Hematopoietic multipotent progenitor cell treated with erythropoietin and hydrocortisone succinate and interleukin-3 and kit ligand, for 15 days (in vitro differentiated cells): ENCODE measurements at regions not wholly inside any gene's neighbourhood (a gene's known extent, or its start where the extent isn't known, plus 50 kb on each side); places are given as distances from the start of the nearest gene placed in this dataset.
"Not testable (repeated sequence)": the region's sequence is repeated elsewhere in the genome, so short reads cannot be mapped to it uniquely, and the experiment has no call there.

Source experiments
- DNase-seq: peaks from one replicate; pipeline ENCODE4 v3.0.0-alpha.2; 2015; ENCODE audit warnings: low spot score

DNA sequence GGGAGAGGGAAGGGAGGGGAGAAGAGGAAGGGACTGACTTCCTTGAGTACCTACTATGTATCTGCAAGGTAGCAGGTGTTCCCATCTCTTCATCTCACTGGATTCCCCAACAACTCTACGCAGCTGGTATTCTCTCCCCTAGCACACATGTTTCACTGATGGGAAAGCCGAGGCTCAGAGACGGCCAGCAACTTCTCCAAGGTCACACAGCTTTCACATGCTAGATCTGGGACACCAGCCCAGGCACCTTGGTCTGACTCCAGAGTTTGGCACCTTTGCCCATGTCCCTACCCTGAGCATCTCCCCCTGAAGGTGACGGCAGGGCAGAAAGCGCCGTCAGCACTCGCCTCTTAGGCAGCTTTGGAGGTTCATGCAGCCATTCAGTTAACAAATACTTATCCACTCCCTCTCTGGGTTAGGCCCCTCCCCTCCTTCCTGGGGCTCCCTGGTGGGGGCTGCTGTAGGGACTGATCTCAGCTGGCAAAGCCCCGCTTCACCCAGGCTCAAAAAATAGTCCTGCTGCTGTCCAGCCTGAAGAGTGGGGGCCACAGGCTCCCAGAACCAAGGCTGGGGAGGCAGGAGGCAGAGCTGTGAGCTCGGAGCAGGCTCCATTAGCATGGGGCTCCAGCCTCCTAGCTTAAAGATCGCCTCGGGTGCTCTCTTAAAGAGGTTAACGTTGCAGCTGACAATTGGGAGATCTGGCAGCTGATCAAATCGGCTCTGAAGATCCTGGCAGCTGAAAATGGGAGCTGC lies 79.4 kb downstream of the IGLL1 start:
- no peak for DNase-seq

- no peak for DNase-seq
These were observed 80.1 kb downstream of the IGLL1 start for GRCh38 chr22:23499845-23500500.

DNA sequence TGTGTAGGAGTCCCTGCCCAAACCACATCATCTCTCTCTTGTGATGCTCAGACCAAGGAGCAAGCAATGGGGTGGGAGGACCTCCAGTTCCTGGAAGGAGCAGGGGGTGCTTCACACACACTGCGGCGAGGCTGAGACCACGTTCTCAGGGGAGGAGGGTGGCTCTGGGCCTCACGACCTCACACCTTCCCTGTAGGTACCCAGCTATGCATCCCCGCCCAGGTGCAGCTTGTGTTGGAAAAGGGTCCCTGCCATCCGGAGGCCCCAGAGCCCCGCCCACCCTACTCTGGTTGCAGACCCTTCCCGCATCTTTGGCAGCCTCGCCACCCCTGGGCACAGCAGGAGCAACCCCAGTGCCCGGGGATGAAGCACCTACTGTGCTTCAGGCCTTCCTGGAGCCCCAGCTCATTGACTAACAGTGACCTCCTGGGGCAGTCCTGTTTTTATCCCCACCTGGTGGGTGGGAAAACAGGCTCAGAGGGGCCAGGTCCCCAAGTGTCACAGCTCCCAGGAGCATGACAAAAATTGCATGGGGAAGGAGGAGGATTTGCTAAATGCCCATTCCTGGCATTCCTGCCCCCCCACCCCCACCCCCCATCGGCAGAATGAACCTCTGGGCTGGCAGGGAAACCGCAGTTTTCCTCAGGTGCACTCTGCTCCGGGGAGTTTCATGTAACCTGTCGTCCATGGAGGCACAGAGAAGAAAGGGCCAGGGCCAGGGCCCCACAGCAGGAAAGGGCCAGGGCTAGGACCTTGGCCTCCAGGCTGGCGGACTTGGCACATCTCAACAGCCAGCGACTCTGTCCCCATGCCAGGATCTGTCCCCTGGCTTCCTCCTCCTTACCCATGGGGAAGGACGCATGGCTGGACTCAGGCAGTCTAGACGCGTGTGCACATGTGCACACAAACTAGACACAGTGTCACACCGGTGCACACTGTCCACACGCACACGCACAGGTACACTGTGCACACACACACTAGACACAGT lies 81.0 kb downstream of the IGLL1 start:
- no peak for DNase-seq

DNA sequence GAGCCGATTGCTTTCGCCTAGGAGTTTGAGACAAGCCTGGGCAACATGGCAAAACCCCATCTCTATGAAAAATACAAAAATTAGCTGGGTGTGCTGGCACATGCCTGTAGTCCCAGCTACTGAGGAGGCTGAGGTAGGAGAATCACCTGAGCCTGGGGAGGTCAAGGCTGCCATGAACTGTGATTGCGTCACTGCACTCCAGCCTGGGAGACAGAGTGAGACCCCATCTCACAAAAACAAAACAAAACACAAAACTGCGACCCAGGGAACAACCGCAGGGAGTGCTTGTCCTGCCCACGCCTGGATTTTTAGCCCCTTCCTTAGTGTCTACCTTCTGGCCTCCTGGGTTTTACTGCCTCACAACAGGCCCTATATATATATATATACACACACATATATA lies 82.2 kb downstream of the IGLL1 start:
- not testable (repeated sequence) for DNase-seq

- no peak for DNase-seq
These were observed 82.8 kb downstream of the IGLL1 start for GRCh38 chr22:23497016-23497885.

GRCh38 chr22:23496445-23496833 lies 83.7 kb downstream of the IGLL1 start:
- DNase-seq: no peak

DNA sequence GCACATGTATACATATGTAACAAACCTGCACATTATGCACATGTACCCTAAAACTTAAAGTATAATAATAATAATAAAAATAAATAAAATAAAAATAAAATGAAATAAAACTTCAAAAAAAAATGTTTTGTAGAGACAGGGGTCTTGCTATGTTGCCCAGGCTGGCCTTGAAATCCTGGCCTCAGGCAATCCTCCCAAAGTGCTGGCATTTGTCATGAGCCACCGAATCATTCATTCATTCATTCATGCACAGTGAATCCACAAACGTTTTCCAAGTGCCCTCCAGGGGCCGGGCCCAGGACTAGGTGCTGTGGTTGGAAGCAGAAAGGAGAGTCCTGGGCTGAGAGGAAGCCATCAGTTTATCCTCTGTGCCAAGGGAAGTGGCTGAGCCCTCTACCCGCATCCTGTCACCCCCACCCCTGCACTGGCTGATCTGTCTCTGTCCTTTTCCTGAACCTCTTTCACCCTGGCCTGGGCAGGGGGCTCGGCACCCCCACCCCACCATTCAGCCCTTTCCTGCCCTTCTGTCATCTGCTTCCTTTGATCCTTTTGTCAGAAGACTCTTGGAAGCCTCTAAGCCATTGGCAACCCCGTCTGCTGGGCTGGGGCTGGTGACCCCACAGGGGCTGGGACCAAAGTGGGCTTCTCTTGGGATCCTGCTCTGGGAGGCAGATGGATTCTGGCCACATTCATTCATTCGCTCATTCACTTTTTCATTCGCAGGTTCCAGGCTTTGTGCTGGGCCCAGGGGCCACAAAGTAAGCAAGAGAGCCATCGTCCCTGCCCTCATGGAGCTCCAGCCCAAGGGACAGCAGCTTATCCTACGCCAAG lies 84.3 kb downstream of the IGLL1 start:
- no peak for DNase-seq

GRCh38 chr22:23494930-23495266 lies 85.2 kb downstream of the IGLL1 start:
- no peak for DNase-seq

DNA sequence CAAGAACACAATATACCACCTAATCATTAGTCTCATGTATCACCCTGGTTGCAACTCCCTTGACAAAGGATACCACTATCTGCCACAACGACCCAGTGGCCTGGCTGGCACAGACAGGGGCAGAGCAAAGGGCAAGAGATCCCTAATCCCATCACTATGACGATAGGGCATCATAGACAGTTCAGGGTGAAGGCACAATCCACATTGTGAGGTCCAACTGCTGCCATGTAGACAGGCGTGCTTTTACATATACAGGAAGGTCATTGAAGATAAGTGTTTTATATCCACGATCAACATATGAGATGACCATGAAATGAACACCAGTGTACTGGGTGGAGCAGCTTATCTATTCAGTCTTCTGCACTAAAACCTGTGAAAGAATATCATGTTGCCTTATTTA lies 94.6 kb downstream of the IGLL1 start:
- DNase-seq: no peak

- DNase-seq: no peak
These were observed 95.4 kb downstream of the IGLL1 start for GRCh38 chr22:23484651-23485050.

GRCh38 chr22:23481369-23481768 lies 98.7 kb downstream of the IGLL1 start:
- no peak for DNase-seq

DNA sequence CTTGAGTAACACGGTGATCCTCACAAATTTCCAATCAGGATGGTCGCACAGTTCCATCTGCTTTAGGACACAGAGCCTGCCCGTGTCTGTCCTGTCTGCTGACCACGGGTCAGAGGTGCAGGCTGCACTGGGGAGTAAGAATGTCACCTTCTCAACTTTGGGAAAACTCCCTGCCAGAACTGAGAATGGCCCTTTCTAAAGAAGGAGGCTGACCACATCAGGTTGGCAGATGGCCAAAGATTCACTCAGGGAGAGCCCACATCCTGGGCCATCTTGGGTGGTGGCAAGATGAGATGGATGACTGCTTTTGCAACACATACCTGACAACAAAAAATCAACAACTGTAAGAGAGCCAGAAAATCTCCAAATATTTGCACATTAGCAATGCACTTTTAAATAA lies 101.9 kb downstream of the IGLL1 start:
- DNase-seq: no peak

DNA sequence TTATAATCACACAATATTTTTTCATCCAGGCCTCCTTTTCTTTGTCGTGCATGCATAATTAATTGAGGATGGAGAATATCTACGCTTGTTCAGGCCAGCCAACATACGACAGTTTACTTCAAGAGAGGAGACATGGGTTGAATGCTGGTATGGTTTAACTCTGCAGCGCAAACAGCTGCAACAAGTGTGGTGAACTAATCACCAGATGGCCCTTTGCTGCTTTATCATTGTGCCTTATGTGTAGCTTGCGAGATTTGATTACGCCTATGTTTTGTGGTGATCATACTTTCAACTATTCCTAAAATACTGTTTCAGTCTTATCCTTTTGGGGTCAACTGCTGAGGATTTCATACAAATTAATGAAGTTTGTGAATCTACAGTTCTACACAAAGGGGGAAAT lies 105.6 kb downstream of the IGLL1 start:
- DNase-seq: not testable (repeated sequence)

GRCh38 chr22:23473901-23474300 lies 106.2 kb downstream of the IGLL1 start:
- no peak for DNase-seq

- not testable (repeated sequence) for DNase-seq
These were observed 107.7 kb downstream of the IGLL1 start for GRCh38 chr22:23472376-23472775.

DNA sequence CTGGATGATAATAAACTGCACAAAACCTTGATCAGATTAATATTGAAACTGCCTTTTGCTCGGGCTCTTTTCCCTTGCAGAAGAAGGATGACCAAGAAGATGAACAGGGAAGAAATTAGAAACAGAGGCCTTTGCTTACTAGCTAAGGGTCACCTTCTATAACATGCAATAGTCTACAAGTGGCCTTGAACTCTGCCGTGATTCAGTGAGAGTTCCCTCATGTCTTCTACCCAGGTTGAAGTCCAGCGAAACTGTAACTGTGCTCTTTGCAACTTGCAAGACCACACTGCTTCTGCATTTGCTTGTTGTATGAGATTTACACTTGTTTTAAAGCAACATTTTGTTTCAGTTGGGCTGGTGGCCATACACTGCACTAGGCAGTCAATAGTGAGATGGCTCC lies 108.4 kb downstream of the IGLL1 start:
- DNase-seq: no peak

- no peak for DNase-seq
These were observed 109.2 kb downstream of the IGLL1 start for GRCh38 chr22:23470811-23471389.

DNA sequence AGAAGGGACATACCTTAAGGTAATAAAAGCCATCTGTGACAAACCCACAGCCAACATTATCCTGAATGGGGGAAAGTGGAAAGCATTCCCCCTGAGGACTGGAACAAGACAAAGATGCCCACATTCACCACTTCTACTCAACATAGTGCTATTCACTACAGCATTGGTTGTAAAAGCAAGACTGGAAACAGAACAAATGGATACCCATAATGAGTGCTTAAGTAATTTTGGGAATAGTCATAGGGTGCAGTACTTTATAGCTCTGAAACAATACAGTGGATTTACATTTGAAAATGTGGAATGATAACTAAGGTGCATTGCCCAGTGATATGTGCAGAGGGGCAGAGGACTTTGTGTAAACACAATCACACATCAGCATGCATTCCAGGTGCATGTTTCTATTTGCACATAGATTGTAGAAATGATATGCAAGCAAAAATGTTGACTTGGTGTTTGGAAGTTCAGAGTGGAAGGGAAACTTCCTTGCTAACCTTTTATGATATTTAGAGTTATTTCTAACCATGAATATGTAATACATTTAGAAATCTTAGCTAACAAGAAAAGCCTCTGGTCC lies 112.3 kb downstream of the IGLL1 start:
- no peak for DNase-seq

- no peak for DNase-seq
These were observed 113.7 kb downstream of the IGLL1 start for GRCh38 chr22:23466351-23466750.

GRCh38 chr22:23464796-23465195 lies 115.3 kb downstream of the IGLL1 start:
- not testable (repeated sequence) for DNase-seq
